ENCODE measurements at regions not wholly inside any gene's neighbourhood (a gene's known extent, or its start where the extent isn't known, plus 50 kb on each side); places are given as distances from the start of the nearest gene placed in this dataset.

DNA sequence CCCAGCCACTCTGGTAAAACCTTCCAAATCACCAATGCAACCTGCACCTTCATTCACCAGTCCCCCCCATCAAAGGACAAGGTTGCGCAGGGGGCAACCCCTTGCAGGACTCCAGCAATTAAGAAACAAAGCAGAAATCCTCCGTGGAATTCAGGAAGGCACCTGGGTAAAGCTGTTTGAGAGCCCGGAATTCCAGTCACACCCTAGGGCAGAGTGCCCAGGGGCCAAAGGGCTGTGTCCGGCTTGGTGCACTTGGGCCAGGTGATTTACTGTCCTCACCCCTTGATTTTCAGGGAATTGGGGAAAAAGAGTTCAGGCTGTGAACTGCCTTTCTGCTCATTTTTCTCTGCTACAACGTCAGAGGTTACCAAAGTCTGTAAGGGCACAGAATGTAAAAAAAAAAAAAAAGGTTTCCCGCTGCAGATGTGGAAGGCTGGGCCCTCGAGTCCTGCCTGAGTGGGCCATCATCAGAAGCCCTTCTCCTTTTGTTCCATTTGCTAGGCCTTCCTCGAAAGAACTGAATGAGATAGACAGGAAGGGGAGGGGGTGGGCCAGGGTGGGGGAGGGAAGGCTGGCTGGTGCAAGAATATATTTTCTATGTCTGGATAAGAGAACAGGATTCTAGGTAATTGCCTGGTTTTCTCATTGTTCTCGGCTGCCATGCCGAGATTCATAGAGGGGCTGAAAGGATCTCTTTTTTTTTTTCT is 266.5 kb upstream of the PSMD7 start:
- no peak for TF ChIP-seq EZH2 (IDR thresholded peaks at IDR 0.05; ENCODE audit: low read length)
- TF ChIP-seq, protein P1, sequence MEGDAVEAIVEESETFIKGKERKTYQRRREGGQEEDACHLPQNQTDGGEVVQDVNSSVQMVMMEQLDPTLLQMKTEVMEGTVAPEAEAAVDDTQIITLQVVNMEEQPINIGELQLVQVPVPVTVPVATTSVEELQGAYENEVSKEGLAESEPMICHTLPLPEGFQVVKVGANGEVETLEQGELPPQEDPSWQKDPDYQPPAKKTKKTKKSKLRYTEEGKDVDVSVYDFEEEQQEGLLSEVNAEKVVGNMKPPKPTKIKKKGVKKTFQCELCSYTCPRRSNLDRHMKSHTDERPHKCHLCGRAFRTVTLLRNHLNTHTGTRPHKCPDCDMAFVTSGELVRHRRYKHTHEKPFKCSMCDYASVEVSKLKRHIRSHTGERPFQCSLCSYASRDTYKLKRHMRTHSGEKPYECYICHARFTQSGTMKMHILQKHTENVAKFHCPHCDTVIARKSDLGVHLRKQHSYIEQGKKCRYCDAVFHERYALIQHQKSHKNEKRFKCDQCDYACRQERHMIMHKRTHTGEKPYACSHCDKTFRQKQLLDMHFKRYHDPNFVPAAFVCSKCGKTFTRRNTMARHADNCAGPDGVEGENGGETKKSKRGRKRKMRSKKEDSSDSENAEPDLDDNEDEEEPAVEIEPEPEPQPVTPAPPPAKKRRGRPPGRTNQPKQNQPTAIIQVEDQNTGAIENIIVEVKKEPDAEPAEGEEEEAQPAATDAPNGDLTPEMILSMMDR (optimal IDR thresholded peaks at IDR 0.05 in 1 of 3, IDR thresholded peaks at IDR 0.05 in 1 of 3, conservative IDR thresholded peaks at IDR 0.05 in 1 of 3; ENCODE audit: extremely low read depth in 1 of 3, insufficient read depth in 2 of 3, low read length in 3 of 3), result no peak

Measured in keratinocyte (primary cell).